Muscle layer of duodenum (tissue), 2 donors: ENCODE measurements at regions not wholly inside any gene's neighbourhood (a gene's known extent, or its start where the extent isn't known, plus 50 kb on each side); places are given as distances from the start of the nearest gene placed in this dataset.
"Not testable (repeated sequence)": the region's sequence is repeated elsewhere in the genome, so short reads cannot be mapped to it uniquely, and the experiment has no call there.

ENCODE experiments used
- H3K27ac ChIP-seq: one replicate; pipeline ENCODE4 v1.7.0; 2013; ENCODE audit warnings: mild to moderate bottlenecking, low read length
- H3K27me3 ChIP-seq: one replicate; pipeline ENCODE4 v1.7.0; 2013; ENCODE audit warnings: low read depth, mild to moderate bottlenecking, control low read depth, low read length
- H3K36me3 ChIP-seq, 2 donors: one replicate each; pipeline ENCODE4 v1.7.0; 2013; ENCODE audit warnings: low read length in 2 of 2, control low read depth in 1 of 2, mild to moderate bottlenecking in 1 of 2; ENCODE audit not compliant: insufficient read depth in 2 of 2, control insufficient read depth in 1 of 2
- H3K4me1 ChIP-seq, 2 donors: one replicate each; pipeline ENCODE4 v1.7.0; 2013; ENCODE audit warnings: low read length in 2 of 2, mild to moderate bottlenecking in 2 of 2, control low read depth in 1 of 2, moderate library complexity in 1 of 2; ENCODE audit not compliant: insufficient read depth in 2 of 2, control insufficient read depth in 1 of 2
- H3K4me3 ChIP-seq, 2 donors: one replicate each; pipeline ENCODE4 v1.7.0; 2013; ENCODE audit warnings: low read length in 2 of 2, low read depth in 1 of 2, mild to moderate bottlenecking in 1 of 2
- H3K9me3 ChIP-seq, 2 donors: one replicate each; pipeline ENCODE4 v1.7.0; 2013; ENCODE audit warnings: low read length in 2 of 2, control low read depth in 1 of 2, mild to moderate bottlenecking in 1 of 2; ENCODE audit not compliant: control insufficient read depth in 1 of 2
- donor health status: healthy.

GRCh38 chr14:43155258-43155657 lies 1351.8 kb downstream of the FSCB start:
- no peaks in the 10 kb centered on the region for H3K9me3 ChIP-seq
- no peak overlapping the region for H3K4me3 ChIP-seq
- H3K27ac ChIP-seq: no peak overlapping the region
- H3K36me3 ChIP-seq: no peaks in the 10 kb centered on the region
- H3K27me3 ChIP-seq: no peaks in the 10 kb centered on the region
- H3K4me1 ChIP-seq: no peaks in the 10 kb centered on the region

GRCh38 chr14:43147485-43147884 lies 1359.6 kb downstream of the FSCB start:
- Histone ChIP-seq H3K27me3 (no peaks in the 10 kb centered on the region), H3K9me3 (no peaks in the 10 kb centered on the region), H3K4me1 (no peaks in the 10 kb centered on the region), H3K27ac (no peak overlapping the region), H3K36me3 (no peaks in the 10 kb centered on the region), H3K4me3 (no peak overlapping the region)

- no peak overlapping the region for H3K27ac ChIP-seq
- no peaks in the 10 kb centered on the region for H3K9me3 ChIP-seq
- no peaks in the 10 kb centered on the region for H3K27me3 ChIP-seq
- no peaks in the 10 kb centered on the region for H3K36me3 ChIP-seq
- no peaks in the 10 kb centered on the region for H3K4me1 ChIP-seq
- H3K4me3 ChIP-seq: no peak overlapping the region
Measured at GRCh38 chr14:43145361-43145760, 1361.7 kb downstream of the FSCB start.

GRCh38 chr14:43143106-43143505 lies 1364.0 kb downstream of the FSCB start:
- no peaks in the 10 kb centered on the region for H3K9me3 ChIP-seq
- H3K27ac ChIP-seq: no peak overlapping the region
- H3K4me1 ChIP-seq: no peaks in the 10 kb centered on the region
- no peaks in the 10 kb centered on the region for H3K27me3 ChIP-seq
- H3K36me3 ChIP-seq: no peaks in the 10 kb centered on the region
- no peak overlapping the region for H3K4me3 ChIP-seq

GRCh38 chr14:43141636-43142191 lies 1365.4 kb downstream of the FSCB start:
- Histone ChIP-seq H3K4me1 (no peaks in the 10 kb centered on the region), H3K27ac (no peak overlapping the region), H3K27me3 (no peaks in the 10 kb centered on the region), H3K4me3 (no peak overlapping the region), H3K36me3 (no peaks in the 10 kb centered on the region), H3K9me3 (no peaks in the 10 kb centered on the region)

GRCh38 chr14:43140453-43140852 lies 1366.6 kb downstream of the FSCB start:
- Histone ChIP-seq H3K4me1 (no peaks in the 10 kb centered on the region), H3K4me3 (no peak overlapping the region), H3K27ac (no peak overlapping the region), H3K36me3 (no peaks in the 10 kb centered on the region), H3K9me3 (peaks cover 0 to 10% of the 10 kb centered on the region in 2 donors), H3K27me3 (no peaks in the 10 kb centered on the region)

- peaks cover 0 to 10% of the 10 kb centered on the region in 2 donors for H3K9me3 ChIP-seq
Measured at GRCh38 chr14:43135877-43136411, 1371.1 kb downstream of the FSCB start.

GRCh38 chr14:43132441-43132840 lies 1374.6 kb downstream of the FSCB start:
- Histone ChIP-seq H3K9me3 (peaks cover 0 to 10% of the 10 kb centered on the region in 2 donors), H3K4me3 (no peak overlapping the region), H3K4me1 (no peaks in the 10 kb centered on the region), H3K36me3 (no peaks in the 10 kb centered on the region), H3K27me3 (no peaks in the 10 kb centered on the region), H3K27ac (no peak overlapping the region)

More at GRCh38 chr14:43135877-43136411, 1371.1 kb downstream of the FSCB start:
- Histone ChIP-seq H3K27me3 (no peaks in the 10 kb centered on the region), H3K27ac (no peak overlapping the region), H3K36me3 (no peaks in the 10 kb centered on the region), H3K4me3 (no peak overlapping the region), H3K4me1 (no peaks in the 10 kb centered on the region)

GRCh38 chr14:43128429-43128828 lies 1378.7 kb downstream of the FSCB start:
- not testable (repeated sequence) for H3K36me3 ChIP-seq, H3K27me3 ChIP-seq, H3K4me3 ChIP-seq, H3K27ac ChIP-seq, H3K9me3 ChIP-seq, H3K4me1 ChIP-seq

GRCh38 chr14:43127874-43128273 lies 1379.2 kb downstream of the FSCB start:
- H3K9me3 ChIP-seq, H3K27me3 ChIP-seq, H3K27ac ChIP-seq, H3K4me1 ChIP-seq, H3K4me3 ChIP-seq, H3K36me3 ChIP-seq: not testable (repeated sequence)

- Histone ChIP-seq H3K4me3 (no peak overlapping the region), H3K36me3 (no peaks in the 10 kb centered on the region), H3K27me3 (no peaks in the 10 kb centered on the region), H3K27ac (no peak overlapping the region), H3K4me1 (no peaks in the 10 kb centered on the region), H3K9me3 (no peaks in the 10 kb centered on the region)
Measured at GRCh38 chr14:43123544-43123943, 1383.5 kb downstream of the FSCB start.

GRCh38 chr14:43119672-43120071 lies 1387.4 kb downstream of the FSCB start:
- Histone ChIP-seq H3K4me1 (no peaks in the 10 kb centered on the region), H3K4me3 (no peak overlapping the region), H3K36me3 (no peaks in the 10 kb centered on the region), H3K9me3 (no peaks in the 10 kb centered on the region), H3K27me3 (no peaks in the 10 kb centered on the region), H3K27ac (no peak overlapping the region)
